Left cardiac atrium (tissue), 4 donors: ENCODE measurements at regions not wholly inside any gene's neighbourhood (a gene's known extent, or its start where the extent isn't known, plus 50 kb on each side); places are given as distances from the start of the nearest gene placed in this dataset.
"Not testable (repeated sequence)": the region's sequence is repeated elsewhere in the genome, so short reads cannot be mapped to it uniquely, and the experiment has no call there.

Source experiments
- ATAC-seq, 2 donors: fragments of 200-7000 bp; cut with Tn5 transposase; one replicate each; pipeline ENCODE4 v1.9.1; 2020; ENCODE audit warnings: mild to moderate bottlenecking in 2 of 2, moderate library complexity in 2 of 2
- DNase-seq: peaks from one replicate; pipeline ENCODE4 v3.0.0-alpha.2; 2020
- intact Hi-C, 2 donors: fragments of 100-400 bp; cut with DNase I; formaldehyde crosslinking; loops; one replicate each; pipeline versions ENCODE4 v1.14.1 to v1.15.1; 2022 to 2023
- donor health status: DM: no; HTN: yes; CAD: no.
- donor health status: DM: no; HTN: yes; CAD: no; lungs with severe emphysema.
- donor health status: DM: yes; HTN: yes; CAD: no.
- donor health status: Dilated cardiomyopathy.

- DNase-seq (no peak), ATAC-seq (no peak)
- intact Hi-C loops: no loop called here
Observed at GRCh38 chr2:161480123-161480522, 64.0 kb downstream of the TBR1 start.

GRCh38 chr2:161481619-161482018, 65.5 kb downstream of the TBR1 start:
- DNase-seq (no peak), ATAC-seq (no peak)
- intact Hi-C loops: no loop called here

- intact Hi-C loops: no loop called here
- no peak for ATAC-seq
- DNase-seq: no peak
Observed at GRCh38 chr2:161484061-161484460, 68.0 kb downstream of the TBR1 start.

GRCh38 chr2:161486111-161486510, 70.0 kb downstream of the TBR1 start:
- ATAC-seq (no peak), DNase-seq (no peak)
- intact Hi-C loops: no loop called here

GRCh38 chr2:161488131-161488699, 72.1 kb downstream of the TBR1 start:
- no peak for ATAC-seq
- intact Hi-C loops: no loop called here
- DNase-seq: no peak

- no peak for DNase-seq
- intact Hi-C loops: no loop called here
- ATAC-seq: no peak
Observed at GRCh38 chr2:161488879-161489278, 72.8 kb downstream of the TBR1 start.

- DNase-seq, ATAC-seq, intact Hi-C loops: not testable (repeated sequence)
Observed at GRCh38 chr2:161500892-161501610, 85.0 kb downstream of the TBR1 start.

- DNase-seq, intact Hi-C loops: not testable (repeated sequence)
- ATAC-seq: peak in 1 of 2 donors; percentile 30
Observed at GRCh38 chr2:161502279-161502678, 86.2 kb downstream of the TBR1 start.

GRCh38 chr2:161504628-161505289, 88.7 kb downstream of the TBR1 start:
- ATAC-seq, DNase-seq, intact Hi-C loops: not testable (repeated sequence)

- ATAC-seq, DNase-seq, intact Hi-C loops: not testable (repeated sequence)
Observed at GRCh38 chr2:161505466-161505865, 89.4 kb downstream of the TBR1 start.

GRCh38 chr2:161513295-161514032, 97.4 kb downstream of the TBR1 start:
- DNase-seq, ATAC-seq, intact Hi-C loops: not testable (repeated sequence)

GRCh38 chr2:161522796-161523195, 101.4 kb upstream of the SLC4A10 start:
- intact Hi-C loops: no loop called here
- ATAC-seq: no peak
- no peak for DNase-seq

- intact Hi-C loops: no loop called here
- ATAC-seq (no peak), DNase-seq (no peak)
Observed at GRCh38 chr2:161533218-161533617, 91.0 kb upstream of the SLC4A10 start.

GRCh38 chr2:161546635-161547034, 77.6 kb upstream of the SLC4A10 start:
- ATAC-seq (no peak), DNase-seq (no peak)
- intact Hi-C loops: no loop called here

- DNase-seq (no peak), ATAC-seq (no peak)
- intact Hi-C loops: no loop called here
Observed at GRCh38 chr2:161547130-161547529, 77.1 kb upstream of the SLC4A10 start.

- ATAC-seq: no peak
- DNase-seq: no peak
- intact Hi-C loops: no loop called here
Observed at GRCh38 chr2:161552015-161552414, 72.2 kb upstream of the SLC4A10 start.

- DNase-seq: no peak
- intact Hi-C loops: no loop called here
- no peak for ATAC-seq
Observed at GRCh38 chr2:161555826-161556225, 68.4 kb upstream of the SLC4A10 start.

- ATAC-seq: no peak
- DNase-seq: no peak
- intact Hi-C loops: no loop called here
Observed at GRCh38 chr2:161556440-161556839, 67.8 kb upstream of the SLC4A10 start.

- DNase-seq (no peak), ATAC-seq (no peak)
- intact Hi-C loops: no loop called here
Observed at GRCh38 chr2:161557538-161557937, 66.7 kb upstream of the SLC4A10 start.

- intact Hi-C loops: no loop called here
- ATAC-seq (no peak), DNase-seq (no peak)
Observed at GRCh38 chr2:161564906-161565305, 59.3 kb upstream of the SLC4A10 start.
